GM23338 (cell line): ENCODE measurements at regions not wholly inside any gene's neighbourhood (a gene's known extent, or its start where the extent isn't known, plus 50 kb on each side); places are given as distances from the start of the nearest gene placed in this dataset.
A peak's percentile ranks its signal among the peaks of the same experiment; 100 is the strongest.

ENCODE experiments used
- ATAC-seq: fragments of 200-7000 bp; cut with Tn5 transposase; 3 replicates; pipeline ENCODE4 v1.9.1; 2020
- DNase-seq: peaks from one replicate; pipeline ENCODE4 v3.0.0-alpha.2; 2015; ENCODE audit warnings: low spot score
- H2AFZ ChIP-seq: fragments of 200-600 bp; sonication (generic); 2 replicates; pipeline ENCODE4 v1.8.0; 2016; ENCODE audit warnings: antibody characterized with exemption, mild to moderate bottlenecking, moderate library complexity
- H3F3A ChIP-seq: fragments of 200-600 bp; sonication (generic); replicated peaks from 2 replicates; pipeline ENCODE4 v1.8.0; 2017; ENCODE audit warnings: antibody characterized with exemption, mixed run types, low read depth
- H3K27ac ChIP-seq: fragments of 200-600 bp; sonication (generic); 2 replicates; pipeline ENCODE4 v1.6.1; 2016; ENCODE audit warnings: low read depth
- H3K27me3 ChIP-seq: fragments of 200-600 bp; sonication (generic); 2 replicates; pipeline ENCODE4 v1.8.0; 2016; ENCODE audit warnings: mild to moderate bottlenecking, mixed run types, moderate library complexity; ENCODE audit not compliant: insufficient read depth
- H3K36me3 ChIP-seq: fragments of 200-600 bp; sonication (generic); 2 replicates; pipeline ENCODE4 v1.8.0; 2016; ENCODE audit warnings: mild to moderate bottlenecking; ENCODE audit not compliant: insufficient read depth
- H3K4me1 ChIP-seq: fragments of 200-600 bp; sonication (generic); 2 replicates; pipeline ENCODE4 v1.8.0; 2016; ENCODE audit warnings: mild to moderate bottlenecking, moderate library complexity; ENCODE audit not compliant: insufficient read depth
- H3K4me2 ChIP-seq: fragments of 200-600 bp; sonication (generic); 2 replicates; pipeline ENCODE4 v1.7.1; 2017; ENCODE audit warnings: mixed run types
- H3K4me3 ChIP-seq: fragments of 200-600 bp; sonication (generic); 2 replicates; pipeline ENCODE4 v1.6.1; 2016; ENCODE audit warnings: mixed run types
- H3K79me2 ChIP-seq: fragments of 200-600 bp; sonication (generic); replicated peaks from 2 replicates; pipeline ENCODE4 v1.8.0; 2017; ENCODE audit warnings: mild to moderate bottlenecking; ENCODE audit not compliant: insufficient read depth
- H3K9me2 ChIP-seq: fragments of 200-600 bp; sonication (generic); 2 replicates; pipeline ENCODE4 v1.8.0; 2017; ENCODE audit not compliant: insufficient read depth
- H4K20me1 ChIP-seq: fragments of 200-600 bp; sonication (generic); replicated peaks from 2 replicates; pipeline ENCODE4 v1.8.0; 2017; ENCODE audit warnings: mild to moderate bottlenecking; ENCODE audit not compliant: insufficient read depth
- H3K27ac Mint-ChIP-seq: 2 replicates; pipeline ENCODE4 v1.8.0; 2020; ENCODE audit warnings: inconsistent platforms, mild to moderate bottlenecking, moderate library complexity, mixed read lengths
- H3K27me3 Mint-ChIP-seq: 3 replicates; pipeline ENCODE4 v1.8.0; 2022; ENCODE audit warnings: low read depth, mild to moderate bottlenecking, moderate library complexity, mixed read lengths, inconsistent platforms; ENCODE audit not compliant: insufficient read depth, poor library complexity
- H3K36me3 Mint-ChIP-seq: 3 replicates; pipeline ENCODE4 v1.8.0; 2021; ENCODE audit warnings: low read depth, mild to moderate bottlenecking, inconsistent platforms, moderate library complexity, mixed read lengths
- H3K4me1 Mint-ChIP-seq: 3 replicates; pipeline ENCODE4 v1.8.0; 2020; ENCODE audit warnings: mild to moderate bottlenecking, inconsistent platforms, mixed read lengths
- H3K4me3 Mint-ChIP-seq: 3 replicates; pipeline ENCODE4 v1.8.0; 2021; ENCODE audit warnings: moderate library complexity, mild to moderate bottlenecking, inconsistent platforms, mixed read lengths
- H3K9me3 Mint-ChIP-seq: 3 replicates; pipeline ENCODE4 v1.8.0; 2020; ENCODE audit warnings: moderate library complexity, mild to moderate bottlenecking, inconsistent platforms, mixed read lengths
- NANOG ChIP-seq: IDR thresholded peaks from 2 replicates; pipeline ENCODE4 v1.6.1; 2016; ENCODE audit warnings: antibody characterized with exemption, borderline replicate concordance
- STAT1 ChIP-seq: IDR thresholded peaks from one replicate; pipeline ENCODE4 v1.6.1; 2016; ENCODE audit warnings: antibody characterized with exemption; ENCODE audit not compliant: unreplicated experiment
- ZNF331 ChIP-seq: fragments of 250-450 bp; sonication (Bioruptor Pico); IDR thresholded peaks from 2 replicates; pipeline ENCODE4 v1.5.0; 2020; ENCODE audit warnings: low read depth, mild to moderate bottlenecking, moderate library complexity
- TF ChIP-seq, protein P1 (sequence below): IDR thresholded peaks from 2 replicates; pipeline ENCODE4 v1.6.1; 2016; ENCODE audit warnings: antibody characterized with exemption
- TF ChIP-seq, protein P2 (sequence below), 2 experiments: fragments of 200-600 bp in 1 of 2; sonication (generic) in 1 of 2; conservative IDR thresholded peaks; 2 replicates each; pipeline versions ENCODE4 v1.5.1 to v1.6.1; 2016 to 2017; ENCODE audit warnings: antibody characterized with exemption in 2 of 2, low read depth in 2 of 2, mild to moderate bottlenecking in 2 of 2, moderate library complexity in 1 of 2
- TF ChIP-seq, protein P3 (sequence below): fragments of 250-450 bp; sonication (Bioruptor Pico); IDR thresholded peaks from 2 replicates; pipeline ENCODE4 v1.5.0; 2020; ENCODE audit warnings: mild to moderate bottlenecking, moderate library complexity

DNA sequence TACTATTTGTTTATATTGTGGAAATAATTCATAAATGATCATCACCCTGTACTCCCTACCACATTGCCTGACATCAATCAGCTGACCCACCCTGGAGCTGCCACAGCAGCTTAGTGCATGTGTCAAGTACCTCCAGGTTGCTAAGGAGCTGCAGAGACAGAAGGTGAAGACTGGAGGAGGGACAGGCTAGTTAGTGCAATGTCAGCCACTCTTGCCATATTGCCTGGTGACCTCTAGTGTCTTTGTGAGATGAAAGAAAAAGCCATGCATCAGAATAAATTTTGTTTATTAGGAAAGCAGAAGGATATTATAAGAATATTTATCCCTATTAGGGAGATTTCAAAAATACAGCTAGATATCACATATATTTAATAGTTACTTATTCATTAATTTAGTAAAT is 243.9 kb upstream of the FAT4 start:
- H3K9me3 Mint-ChIP-seq = no peaks in the 10 kb centered on the region
- no peaks in the 10 kb centered on the region for H3K79me2 ChIP-seq
- H3K4me1 Mint-ChIP-seq = peaks cover 8% of the 10 kb centered on the region; the same call in 2 of the 3 replicates
- H2AFZ ChIP-seq = no peak overlapping the region
- no peak overlapping the region for H3K4me3 ChIP-seq
- H3K27me3 Mint-ChIP-seq = no peaks in the 10 kb centered on the region
- no peaks in the 10 kb centered on the region for H3K27me3 ChIP-seq
- H4K20me1 ChIP-seq = no peaks in the 10 kb centered on the region
- TF ChIP-seq, protein P1, sequence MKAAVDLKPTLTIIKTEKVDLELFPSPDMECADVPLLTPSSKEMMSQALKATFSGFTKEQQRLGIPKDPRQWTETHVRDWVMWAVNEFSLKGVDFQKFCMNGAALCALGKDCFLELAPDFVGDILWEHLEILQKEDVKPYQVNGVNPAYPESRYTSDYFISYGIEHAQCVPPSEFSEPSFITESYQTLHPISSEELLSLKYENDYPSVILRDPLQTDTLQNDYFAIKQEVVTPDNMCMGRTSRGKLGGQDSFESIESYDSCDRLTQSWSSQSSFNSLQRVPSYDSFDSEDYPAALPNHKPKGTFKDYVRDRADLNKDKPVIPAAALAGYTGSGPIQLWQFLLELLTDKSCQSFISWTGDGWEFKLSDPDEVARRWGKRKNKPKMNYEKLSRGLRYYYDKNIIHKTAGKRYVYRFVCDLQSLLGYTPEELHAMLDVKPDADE = no peak
- TF ChIP-seq, protein P2, sequence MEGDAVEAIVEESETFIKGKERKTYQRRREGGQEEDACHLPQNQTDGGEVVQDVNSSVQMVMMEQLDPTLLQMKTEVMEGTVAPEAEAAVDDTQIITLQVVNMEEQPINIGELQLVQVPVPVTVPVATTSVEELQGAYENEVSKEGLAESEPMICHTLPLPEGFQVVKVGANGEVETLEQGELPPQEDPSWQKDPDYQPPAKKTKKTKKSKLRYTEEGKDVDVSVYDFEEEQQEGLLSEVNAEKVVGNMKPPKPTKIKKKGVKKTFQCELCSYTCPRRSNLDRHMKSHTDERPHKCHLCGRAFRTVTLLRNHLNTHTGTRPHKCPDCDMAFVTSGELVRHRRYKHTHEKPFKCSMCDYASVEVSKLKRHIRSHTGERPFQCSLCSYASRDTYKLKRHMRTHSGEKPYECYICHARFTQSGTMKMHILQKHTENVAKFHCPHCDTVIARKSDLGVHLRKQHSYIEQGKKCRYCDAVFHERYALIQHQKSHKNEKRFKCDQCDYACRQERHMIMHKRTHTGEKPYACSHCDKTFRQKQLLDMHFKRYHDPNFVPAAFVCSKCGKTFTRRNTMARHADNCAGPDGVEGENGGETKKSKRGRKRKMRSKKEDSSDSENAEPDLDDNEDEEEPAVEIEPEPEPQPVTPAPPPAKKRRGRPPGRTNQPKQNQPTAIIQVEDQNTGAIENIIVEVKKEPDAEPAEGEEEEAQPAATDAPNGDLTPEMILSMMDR (conservative IDR thresholded peaks at IDR 0.05; ENCODE audit: low read depth in 2 of 2) = peak in 1 of 2 experiments; percentile 33; a peak in 1 of 4 replicates
- no peak overlapping the region for H3K4me3 Mint-ChIP-seq
- no peak overlapping the region for H3K4me2 ChIP-seq
- peaks cover 9% of the 10 kb centered on the region; the same call in 1 of the 2 replicates for H3K4me1 ChIP-seq
- H3K36me3 Mint-ChIP-seq = no peaks in the 10 kb centered on the region
- H3K36me3 ChIP-seq = no peaks in the 10 kb centered on the region
- H3K9me2 ChIP-seq = no peaks in the 10 kb centered on the region
- peak; percentile 6 for DNase-seq
- ATAC-seq = no peak; the same call in 2 of the 3 replicates
- no peak overlapping the region for H3K27ac Mint-ChIP-seq
- no peaks in the 10 kb centered on the region for H3F3A ChIP-seq
- no peak overlapping the region for H3K27ac ChIP-seq

DNA sequence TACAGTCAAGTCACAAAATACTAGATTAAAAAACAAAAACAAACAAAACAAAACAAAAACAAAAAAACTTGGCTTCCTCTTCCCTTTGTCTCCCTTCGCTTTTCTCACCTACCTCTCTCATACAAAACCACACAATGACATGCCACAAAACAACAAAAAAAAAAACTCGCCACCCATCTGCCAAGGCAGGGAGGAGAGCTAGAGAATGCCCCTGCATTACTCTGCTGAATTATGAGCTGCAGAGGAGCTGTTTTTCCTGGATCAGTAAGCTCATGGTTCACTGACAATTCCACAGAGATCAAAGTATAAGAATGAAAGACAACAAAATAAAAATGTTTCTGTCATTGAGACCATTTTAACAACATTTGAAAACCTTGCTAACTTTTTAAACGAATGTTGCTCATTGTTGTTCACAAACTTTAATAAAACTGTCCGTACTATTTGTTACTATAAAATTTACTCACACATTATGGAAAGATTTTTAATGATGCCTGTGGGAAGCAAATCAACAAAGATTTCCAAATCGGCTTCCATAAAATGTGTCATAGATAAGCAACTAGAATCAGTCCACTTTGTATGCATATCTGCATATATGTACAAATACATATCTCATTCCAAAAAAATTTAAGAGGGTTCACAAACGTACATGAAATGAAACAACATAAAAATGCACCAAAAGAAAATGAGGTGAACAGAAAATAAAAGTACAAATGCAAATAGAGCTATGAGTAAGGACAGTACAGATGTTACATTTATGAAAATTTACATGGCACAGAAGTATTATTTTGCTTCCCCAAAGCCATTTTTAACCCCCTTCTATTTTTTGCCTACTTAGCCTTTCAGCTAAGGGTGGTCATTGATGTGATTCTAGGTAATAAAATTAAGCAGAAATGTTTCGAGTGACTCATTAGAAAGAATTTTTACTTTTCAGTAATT is 252.4 kb upstream of the FAT4 start:
- Mint-ChIP-seq H3K4me3 (no peak overlapping the region), H3K4me1 (peaks cover 4% of the 10 kb centered on the region), H3K9me3 (no peaks in the 10 kb centered on the region; the same call in 2 of the 3 replicates), H3K36me3 (no peaks in the 10 kb centered on the region), H3K27me3 (no peaks in the 10 kb centered on the region), H3K27ac (0 out of 2 replicates have a peak overlapping the region, but pooled peaks have one; percentile 12)
- no peak overlapping the region for H3K4me3 ChIP-seq
- no peak overlapping the region for H2AFZ ChIP-seq
- H3K27me3 ChIP-seq = no peaks in the 10 kb centered on the region
- no peaks in the 10 kb centered on the region for H3K79me2 ChIP-seq
- DNase-seq (no peak), ATAC-seq (no peak)
- H3K4me1 ChIP-seq = no peaks in the 10 kb centered on the region
- H3K4me2 ChIP-seq = no peak overlapping the region
- no peaks in the 10 kb centered on the region for H4K20me1 ChIP-seq
- no peaks in the 10 kb centered on the region for H3K9me2 ChIP-seq
- no peaks in the 10 kb centered on the region for H3K36me3 ChIP-seq
- no peak overlapping the region for H3K27ac ChIP-seq
- no peaks in the 10 kb centered on the region for H3F3A ChIP-seq
- TF ChIP-seq, protein P2 (conservative IDR thresholded peaks at IDR 0.05; ENCODE audit: low read depth in 2 of 2) = no peak
- TF ChIP-seq, protein P3, sequence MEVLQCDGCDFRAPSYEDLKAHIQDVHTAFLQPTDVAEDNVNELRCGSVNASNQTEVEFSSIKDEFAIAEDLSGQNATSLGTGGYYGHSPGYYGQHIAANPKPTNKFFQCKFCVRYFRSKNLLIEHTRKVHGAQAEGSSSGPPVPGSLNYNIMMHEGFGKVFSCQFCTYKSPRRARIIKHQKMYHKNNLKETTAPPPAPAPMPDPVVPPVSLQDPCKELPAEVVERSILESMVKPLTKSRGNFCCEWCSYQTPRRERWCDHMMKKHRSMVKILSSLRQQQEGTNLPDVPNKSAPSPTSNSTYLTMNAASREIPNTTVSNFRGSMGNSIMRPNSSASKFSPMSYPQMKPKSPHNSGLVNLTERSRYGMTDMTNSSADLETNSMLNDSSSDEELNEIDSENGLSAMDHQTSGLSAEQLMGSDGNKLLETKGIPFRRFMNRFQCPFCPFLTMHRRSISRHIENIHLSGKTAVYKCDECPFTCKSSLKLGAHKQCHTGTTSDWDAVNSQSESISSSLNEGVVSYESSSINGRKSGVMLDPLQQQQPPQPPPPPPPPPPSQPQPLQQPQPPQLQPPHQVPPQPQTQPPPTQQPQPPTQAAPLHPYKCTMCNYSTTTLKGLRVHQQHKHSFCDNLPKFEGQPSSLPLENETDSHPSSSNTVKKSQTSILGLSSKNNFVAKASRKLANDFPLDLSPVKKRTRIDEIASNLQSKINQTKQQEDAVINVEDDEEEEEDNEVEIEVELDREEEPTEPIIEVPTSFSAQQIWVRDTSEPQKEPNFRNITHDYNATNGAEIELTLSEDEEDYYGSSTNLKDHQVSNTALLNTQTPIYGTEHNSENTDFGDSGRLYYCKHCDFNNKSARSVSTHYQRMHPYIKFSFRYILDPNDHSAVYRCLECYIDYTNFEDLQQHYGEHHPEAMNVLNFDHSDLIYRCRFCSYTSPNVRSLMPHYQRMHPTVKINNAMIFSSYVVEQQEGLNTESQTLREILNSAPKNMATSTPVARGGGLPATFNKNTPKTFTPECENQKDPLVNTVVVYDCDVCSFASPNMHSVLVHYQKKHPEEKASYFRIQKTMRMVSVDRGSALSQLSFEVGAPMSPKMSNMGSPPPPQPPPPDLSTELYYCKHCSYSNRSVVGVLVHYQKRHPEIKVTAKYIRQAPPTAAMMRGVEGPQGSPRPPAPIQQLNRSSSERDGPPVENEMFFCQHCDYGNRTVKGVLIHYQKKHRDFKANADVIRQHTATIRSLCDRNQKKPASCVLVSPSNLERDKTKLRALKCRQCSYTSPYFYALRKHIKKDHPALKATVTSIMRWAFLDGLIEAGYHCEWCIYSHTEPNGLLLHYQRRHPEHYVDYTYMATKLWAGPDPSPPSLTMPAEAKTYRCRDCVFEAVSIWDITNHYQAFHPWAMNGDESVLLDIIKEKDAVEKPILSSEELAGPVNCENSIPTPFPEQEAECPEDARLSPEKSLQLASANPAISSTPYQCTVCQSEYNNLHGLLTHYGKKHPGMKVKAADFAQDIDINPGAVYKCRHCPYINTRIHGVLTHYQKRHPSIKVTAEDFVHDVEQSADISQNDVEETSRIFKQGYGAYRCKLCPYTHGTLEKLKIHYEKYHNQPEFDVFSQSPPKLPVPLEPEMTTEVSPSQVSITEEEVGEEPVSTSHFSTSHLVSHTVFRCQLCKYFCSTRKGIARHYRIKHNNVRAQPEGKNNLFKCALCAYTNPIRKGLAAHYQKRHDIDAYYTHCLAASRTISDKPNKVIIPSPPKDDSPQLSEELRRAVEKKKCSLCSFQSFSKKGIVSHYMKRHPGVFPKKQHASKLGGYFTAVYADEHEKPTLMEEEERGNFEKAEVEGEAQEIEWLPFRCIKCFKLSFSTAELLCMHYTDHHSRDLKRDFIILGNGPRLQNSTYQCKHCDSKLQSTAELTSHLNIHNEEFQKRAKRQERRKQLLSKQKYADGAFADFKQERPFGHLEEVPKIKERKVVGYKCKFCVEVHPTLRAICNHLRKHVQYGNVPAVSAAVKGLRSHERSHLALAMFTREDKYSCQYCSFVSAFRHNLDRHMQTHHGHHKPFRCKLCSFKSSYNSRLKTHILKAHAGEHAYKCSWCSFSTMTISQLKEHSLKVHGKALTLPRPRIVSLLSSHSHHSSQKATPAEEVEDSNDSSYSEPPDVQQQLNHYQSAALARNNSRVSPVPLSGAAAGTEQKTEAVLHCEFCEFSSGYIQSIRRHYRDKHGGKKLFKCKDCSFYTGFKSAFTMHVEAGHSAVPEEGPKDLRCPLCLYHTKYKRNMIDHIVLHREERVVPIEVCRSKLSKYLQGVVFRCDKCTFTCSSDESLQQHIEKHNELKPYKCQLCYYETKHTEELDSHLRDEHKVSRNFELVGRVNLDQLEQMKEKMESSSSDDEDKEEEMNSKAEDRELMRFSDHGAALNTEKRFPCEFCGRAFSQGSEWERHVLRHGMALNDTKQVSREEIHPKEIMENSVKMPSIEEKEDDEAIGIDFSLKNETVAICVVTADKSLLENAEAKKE (CRISPR knock-in tag) = no peak
- TF ChIP-seq STAT1 (no peak), NANOG (no peak), ZNF331 (CRISPR knock-in tag) (no peak)
- TF ChIP-seq, protein P1 = no peak
